Coronary artery (tissue), 2 donors: ENCODE measurements at regions not wholly inside any gene's neighbourhood (a gene's known extent, or its start where the extent isn't known, plus 50 kb on each side); places are given as distances from the start of the nearest gene placed in this dataset.

Source experiments
- DNase-seq: peaks from one replicate; pipeline ENCODE4 v3.0.0-alpha.2; 2017; ENCODE audit warnings: low spot score
- H3K27ac ChIP-seq, 2 donors: fragments of 200-600 bp; sonication (generic); one replicate each; pipeline ENCODE4 v1.5.1; 2016 to 2019
- H3K4me3 ChIP-seq: fragments of 200-600 bp; sonication (generic); 2 replicates; pipeline ENCODE4 v1.5.1; 2016; ENCODE audit warnings: mild to moderate bottlenecking, moderate library complexity
- TF ChIP-seq, protein P1 (sequence below): fragments of 200-600 bp; sonication (generic); IDR thresholded peaks from one replicate; pipeline ENCODE4 v1.5.1; 2019; ENCODE audit warnings: antibody characterized with exemption

DNA sequence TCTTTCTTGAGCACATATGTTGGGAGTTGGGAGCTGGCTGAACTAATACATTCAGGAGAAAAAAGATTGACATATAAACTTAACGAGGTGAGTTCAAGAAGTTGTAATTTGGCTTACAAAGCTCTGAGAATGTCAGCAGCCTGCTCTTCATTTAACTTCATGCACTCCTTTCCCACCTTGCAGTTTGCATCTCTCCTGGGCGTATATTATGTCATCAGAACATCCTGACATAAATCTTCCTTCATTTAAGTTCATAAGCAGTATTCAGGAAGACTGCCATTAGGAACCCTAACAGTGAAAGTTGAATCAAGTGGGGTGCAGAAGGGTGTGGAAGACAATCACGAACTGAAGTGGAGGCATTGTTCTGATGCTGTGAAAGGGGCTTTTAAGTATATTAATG lies 288.1 kb downstream of the ARPP21 start:
- DNase-seq: no peak
- Histone ChIP-seq H3K27ac (no peak overlapping the region), H3K4me3 (no peak overlapping the region)
- TF ChIP-seq, protein P1, sequence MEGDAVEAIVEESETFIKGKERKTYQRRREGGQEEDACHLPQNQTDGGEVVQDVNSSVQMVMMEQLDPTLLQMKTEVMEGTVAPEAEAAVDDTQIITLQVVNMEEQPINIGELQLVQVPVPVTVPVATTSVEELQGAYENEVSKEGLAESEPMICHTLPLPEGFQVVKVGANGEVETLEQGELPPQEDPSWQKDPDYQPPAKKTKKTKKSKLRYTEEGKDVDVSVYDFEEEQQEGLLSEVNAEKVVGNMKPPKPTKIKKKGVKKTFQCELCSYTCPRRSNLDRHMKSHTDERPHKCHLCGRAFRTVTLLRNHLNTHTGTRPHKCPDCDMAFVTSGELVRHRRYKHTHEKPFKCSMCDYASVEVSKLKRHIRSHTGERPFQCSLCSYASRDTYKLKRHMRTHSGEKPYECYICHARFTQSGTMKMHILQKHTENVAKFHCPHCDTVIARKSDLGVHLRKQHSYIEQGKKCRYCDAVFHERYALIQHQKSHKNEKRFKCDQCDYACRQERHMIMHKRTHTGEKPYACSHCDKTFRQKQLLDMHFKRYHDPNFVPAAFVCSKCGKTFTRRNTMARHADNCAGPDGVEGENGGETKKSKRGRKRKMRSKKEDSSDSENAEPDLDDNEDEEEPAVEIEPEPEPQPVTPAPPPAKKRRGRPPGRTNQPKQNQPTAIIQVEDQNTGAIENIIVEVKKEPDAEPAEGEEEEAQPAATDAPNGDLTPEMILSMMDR: no peak

DNA sequence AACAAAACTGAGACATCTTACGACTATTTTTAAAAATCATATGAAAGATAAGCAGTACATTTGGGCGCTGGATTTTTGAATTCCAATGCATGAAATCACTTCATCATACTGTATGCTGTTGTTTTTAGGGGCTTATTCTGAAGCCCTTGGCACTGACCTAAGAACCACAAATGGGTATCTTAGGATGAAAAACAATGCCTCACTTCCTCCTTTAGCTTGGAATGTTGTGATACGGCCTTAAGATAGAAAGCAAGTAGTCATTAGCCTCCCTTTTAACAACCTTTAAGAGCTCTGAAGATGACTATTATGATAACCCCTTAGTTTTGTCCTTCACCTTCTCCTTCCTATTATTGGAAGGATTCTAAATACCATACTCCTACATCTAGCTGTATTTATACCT lies 289.8 kb downstream of the ARPP21 start:
- no peak for DNase-seq
- no peak overlapping the region for H3K4me3 ChIP-seq
- TF ChIP-seq, protein P1: no peak
- no peak overlapping the region for H3K27ac ChIP-seq

DNA sequence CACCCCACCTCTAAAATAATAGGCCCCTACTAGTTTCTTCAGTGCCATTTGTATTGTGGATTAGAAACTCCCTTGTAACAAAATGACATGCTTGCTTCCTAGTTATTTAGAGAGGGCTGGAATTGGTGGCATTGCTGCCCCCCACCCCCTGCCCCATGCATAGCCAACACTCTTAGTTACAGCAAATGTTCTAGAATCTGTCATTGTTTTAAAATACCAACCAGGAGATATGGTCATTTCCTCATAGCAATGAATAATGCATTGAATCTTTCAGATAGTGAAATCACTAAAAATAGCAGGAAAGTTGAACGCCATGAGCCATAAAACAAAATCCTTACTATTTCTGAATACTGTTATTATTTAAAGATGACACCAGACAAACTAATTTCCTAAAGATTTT lies 292.5 kb downstream of the ARPP21 start:
- H3K4me3 ChIP-seq: no peak overlapping the region
- H3K27ac ChIP-seq: no peak overlapping the region
- DNase-seq: no peak

GRCh38 chr3:35932995-35933394 lies 293.7 kb downstream of the ARPP21 start:
- H3K27ac ChIP-seq: no peak overlapping the region
- no peak overlapping the region for H3K4me3 ChIP-seq
- no peak for DNase-seq
- TF ChIP-seq, protein P1: no peak

More for the DNA sequence above, 292.5 kb downstream of the ARPP21 start:
- TF ChIP-seq, protein P1: no peak

GRCh38 chr3:35936571-35936970 lies 297.2 kb downstream of the ARPP21 start:
- TF ChIP-seq, protein P1: no peak
- H3K4me3 ChIP-seq: no peak overlapping the region
- DNase-seq: no peak
- H3K27ac ChIP-seq: no peak overlapping the region

DNA sequence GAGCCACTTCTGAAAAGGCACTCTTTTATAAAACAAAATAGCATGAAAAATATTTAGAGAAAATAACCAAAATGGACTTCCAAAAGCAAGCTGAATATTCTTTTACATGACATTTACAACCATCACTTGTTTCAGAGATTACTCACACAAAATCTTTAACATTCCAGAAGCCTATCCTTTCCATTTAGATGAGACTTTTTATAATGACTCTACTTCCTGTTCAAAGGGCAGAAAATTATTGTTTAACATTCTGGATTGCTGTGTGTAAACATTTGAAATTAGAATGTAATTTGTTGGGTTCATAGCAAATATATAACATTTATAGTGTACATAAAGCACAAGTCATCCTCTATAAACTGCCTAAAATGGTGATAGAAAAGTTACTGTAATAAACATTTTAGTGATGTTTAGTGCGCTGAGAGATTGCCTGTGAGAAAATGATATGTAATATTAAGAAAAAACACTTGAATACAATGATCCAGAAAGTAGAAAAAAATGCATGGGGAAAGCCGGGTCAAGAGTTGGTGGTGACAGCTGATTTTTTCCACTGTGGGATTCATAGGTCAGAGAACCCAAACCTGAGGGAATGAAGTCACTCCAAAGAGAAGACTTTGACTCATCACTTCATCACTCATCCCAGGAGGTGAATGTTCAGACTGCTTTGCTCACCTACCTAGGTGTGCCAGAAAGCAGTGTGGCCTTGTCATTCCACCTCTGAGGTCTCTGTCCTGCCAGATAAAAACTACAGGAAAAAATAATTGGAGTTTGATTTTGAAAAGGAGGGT lies 305.8 kb downstream of the ARPP21 start:
- H3K27ac ChIP-seq: no peak overlapping the region
- no peak overlapping the region for H3K4me3 ChIP-seq
- TF ChIP-seq, protein P1: no peak
- no peak for DNase-seq

DNA sequence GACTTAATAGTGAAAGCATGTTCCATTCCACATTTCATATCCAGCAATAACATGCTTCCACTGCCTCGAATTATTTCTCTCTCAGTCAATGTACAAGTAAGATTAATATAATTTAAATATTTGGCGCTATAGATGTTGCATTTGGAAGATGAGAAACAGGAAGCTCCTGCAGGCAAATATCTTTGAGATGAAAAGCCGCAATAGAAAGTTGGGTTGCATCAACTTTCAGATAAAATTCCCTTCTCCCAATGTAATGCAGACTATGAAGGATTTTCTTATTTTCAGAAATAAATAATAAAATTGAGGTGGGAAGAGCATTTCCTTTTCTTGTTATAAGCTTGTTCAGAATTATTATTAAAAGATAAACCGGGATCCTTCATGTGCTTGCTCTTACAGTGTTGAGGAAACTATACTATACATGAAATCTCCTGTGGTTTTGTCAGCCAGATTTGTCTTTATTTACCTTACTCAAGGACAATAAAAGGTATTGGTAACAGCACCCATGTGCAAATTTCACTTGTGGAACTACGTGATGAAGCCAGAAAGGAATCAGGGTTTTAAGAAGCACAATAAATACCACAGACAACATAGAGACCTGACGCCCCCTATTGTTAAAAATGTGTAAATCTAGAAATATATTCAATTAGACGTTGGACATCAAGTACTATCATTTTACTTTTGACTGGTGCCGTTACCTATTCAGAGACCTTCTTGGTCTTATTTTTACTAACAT lies 307.0 kb downstream of the ARPP21 start:
- Histone ChIP-seq H3K4me3 (no peak overlapping the region), H3K27ac (no peak overlapping the region)
- TF ChIP-seq, protein P1: no peak
- DNase-seq: no peak
